Effector memory CD8-positive, alpha-beta T cell (primary cell): ENCODE measurements at regions not wholly inside any gene's neighbourhood (a gene's known extent, or its start where the extent isn't known, plus 50 kb on each side); places are given as distances from the start of the nearest gene placed in this dataset.

ENCODE experiments used
- ATAC-seq: fragments of 150-1000 bp; cut with Tn5 transposase; replicated peaks from 2 replicates; pipeline ENCODE4 v1.10.0; 2021; ENCODE audit warnings: mild to moderate bottlenecking, moderate library complexity
- DNase-seq, 3 experiments: peaks; one replicate each; pipeline ENCODE4 v3.0.0; 2021
- H3K27ac Mint-ChIP-seq, 2 donors: one replicate each; pipeline ENCODE4 v1.8.0; 2022; ENCODE audit warnings: mild to moderate bottlenecking in 2 of 2, mixed read lengths in 2 of 2, moderate library complexity in 2 of 2
- H3K27me3 Mint-ChIP-seq, 2 donors: one replicate each; pipeline ENCODE4 v1.8.0; 2022; ENCODE audit warnings: mixed read lengths in 2 of 2
- H3K36me3 Mint-ChIP-seq: one replicate; pipeline ENCODE4 v1.8.0; 2022; ENCODE audit warnings: mild to moderate bottlenecking, moderate library complexity, mixed read lengths; ENCODE audit not compliant: insufficient read depth
- H3K4me1 Mint-ChIP-seq, 2 donors: one replicate each; pipeline ENCODE4 v1.8.0; 2022; ENCODE audit warnings: low read depth in 2 of 2, mixed read lengths in 2 of 2
- H3K4me3 Mint-ChIP-seq, 2 donors: one replicate each; pipeline ENCODE4 v1.8.0; 2022; ENCODE audit warnings: mild to moderate bottlenecking in 2 of 2, mixed read lengths in 2 of 2, moderate library complexity in 2 of 2
- H3K9me3 Mint-ChIP-seq, 2 donors: one replicate each; pipeline ENCODE4 v1.8.0; 2022; ENCODE audit warnings: mixed read lengths in 2 of 2

DNA sequence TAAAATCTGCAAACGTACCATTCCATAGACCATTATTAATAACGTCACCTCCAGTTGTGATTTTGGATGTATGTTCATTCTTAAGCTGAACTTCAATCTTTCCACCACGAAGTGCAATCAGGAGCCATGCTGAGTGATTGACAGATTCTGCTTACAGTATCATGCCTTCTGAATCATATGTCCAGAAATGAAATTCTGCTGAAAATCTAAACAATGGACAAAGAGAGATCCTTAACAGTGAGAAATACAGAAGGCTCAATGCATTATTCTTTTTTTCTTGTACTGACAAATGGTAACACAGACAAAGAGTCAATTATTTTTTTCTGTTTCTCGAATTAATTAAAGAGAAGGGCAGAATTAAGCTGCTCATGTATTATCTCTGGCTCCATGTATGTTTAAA is 1114.5 kb downstream of the EPHA3 start:
- ATAC-seq (no peak), DNase-seq (no peak)
- Mint-ChIP-seq H3K27ac (no peak overlapping the region), H3K4me3 (no peak overlapping the region), H3K4me1 (no peaks in the 10 kb centered on the region), H3K36me3 (no peaks in the 10 kb centered on the region), H3K9me3 (peaks cover 8 to 16% of the 10 kb centered on the region in 2 donors), H3K27me3 (no peaks in the 10 kb centered on the region)

DNA sequence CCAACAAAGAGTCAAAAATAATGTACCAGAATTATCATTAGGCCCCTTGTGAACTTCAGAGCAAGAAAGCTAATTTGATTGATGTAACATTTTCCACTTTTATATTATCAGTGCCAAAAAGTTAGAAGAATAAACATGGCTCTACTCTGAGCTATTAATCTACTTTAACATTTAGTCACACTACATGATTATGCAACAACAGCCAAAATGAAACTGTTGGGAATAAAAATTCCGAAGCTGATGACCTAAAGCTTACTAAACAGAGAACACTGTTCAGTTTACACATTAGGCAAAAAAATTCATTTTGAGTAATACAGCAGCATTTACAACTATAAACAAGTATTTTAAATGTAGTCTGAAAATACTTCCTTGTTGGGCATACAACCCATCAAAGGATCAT is 1134.1 kb downstream of the EPHA3 start:
- Mint-ChIP-seq H3K9me3 (peaks cover 14 to 15% of the 10 kb centered on the region in 2 donors), H3K4me1 (no peaks in the 10 kb centered on the region), H3K27me3 (no peaks in the 10 kb centered on the region), H3K36me3 (peaks cover 4% of the 10 kb centered on the region), H3K27ac (no peak overlapping the region), H3K4me3 (no peak overlapping the region)
- ATAC-seq, result no peak
- DNase-seq, result no peak

DNA sequence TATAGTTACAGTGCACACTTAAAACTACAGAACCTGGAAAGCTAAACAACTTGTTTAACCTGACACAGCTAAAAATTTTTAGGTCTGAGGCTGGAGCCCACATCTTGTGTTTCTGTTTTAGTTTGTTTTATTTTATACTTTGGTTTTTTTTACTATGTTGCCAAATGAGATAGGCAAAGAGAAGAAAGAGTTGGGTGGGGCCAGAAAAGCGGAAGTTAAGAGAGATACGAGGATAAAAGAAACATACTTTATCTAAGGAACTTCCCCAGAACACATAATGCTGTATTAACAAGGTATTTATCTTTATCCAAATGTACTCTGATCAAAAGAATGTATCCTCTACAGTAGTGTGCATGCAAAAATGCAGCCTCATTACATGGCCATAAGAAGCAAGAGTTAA is 1145.7 kb downstream of the EPHA3 start:
- peaks cover 0 to 4% of the 10 kb centered on the region in 2 donors for H3K9me3 Mint-ChIP-seq
- ATAC-seq, result no peak
- no peaks in the 10 kb centered on the region for H3K27me3 Mint-ChIP-seq

DNA sequence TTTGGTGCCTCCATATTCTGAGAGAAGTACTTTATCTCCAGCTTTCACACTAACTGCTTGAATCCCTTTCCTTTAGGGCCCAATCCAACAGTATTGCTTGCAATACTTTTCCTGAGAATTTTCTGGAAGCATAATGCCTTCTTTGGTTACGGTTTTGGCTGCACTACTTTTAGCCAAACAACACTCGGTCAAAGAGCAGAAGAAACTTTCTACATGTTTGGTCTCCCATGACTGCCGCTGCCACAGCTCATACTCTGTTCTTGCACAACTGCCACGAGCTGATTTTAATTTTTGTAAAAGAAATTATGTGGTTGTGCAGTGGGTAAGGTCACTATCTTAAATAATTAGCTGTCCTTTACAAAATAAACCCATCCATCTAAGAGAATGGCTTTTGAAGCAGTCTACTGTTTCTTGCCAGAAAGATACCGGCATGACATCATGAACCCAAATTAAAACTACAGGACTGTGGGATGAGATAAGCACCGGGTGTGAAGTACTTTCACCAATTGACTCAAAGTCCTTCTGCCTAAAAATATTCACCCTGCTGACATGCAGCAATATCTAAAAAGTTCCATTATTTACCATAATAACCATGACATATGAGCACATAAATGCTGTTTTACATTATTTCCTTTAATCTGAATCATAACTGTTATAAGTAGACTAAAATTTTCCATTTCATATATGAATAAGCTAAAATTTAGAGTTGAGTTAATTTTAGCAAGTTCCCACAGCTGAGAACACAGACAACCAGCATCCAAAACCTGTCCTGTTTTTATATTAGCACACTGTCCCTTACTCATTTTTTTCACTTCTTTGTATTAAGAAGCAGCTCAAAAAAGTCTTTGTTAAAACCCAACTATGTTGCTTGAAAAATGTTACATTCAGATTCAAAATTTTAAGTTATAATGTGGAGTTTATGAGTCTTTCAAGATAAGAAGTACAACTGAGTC is 1154.3 kb downstream of the EPHA3 start:
- DNase-seq (no peak), ATAC-seq (no peak)
- no peaks in the 10 kb centered on the region for H3K36me3 Mint-ChIP-seq
- no peak overlapping the region for H3K27ac Mint-ChIP-seq
- H3K4me1 Mint-ChIP-seq, result no peaks in the 10 kb centered on the region
- peaks cover 12 to 16% of the 10 kb centered on the region in 2 donors for H3K9me3 Mint-ChIP-seq
- no peak overlapping the region for H3K4me3 Mint-ChIP-seq
- H3K27me3 Mint-ChIP-seq, result no peaks in the 10 kb centered on the region

More for the DNA sequence above, 1145.7 kb downstream of the EPHA3 start:
- Mint-ChIP-seq H3K36me3 (no peaks in the 10 kb centered on the region), H3K4me1 (no peaks in the 10 kb centered on the region), H3K4me3 (no peak overlapping the region), H3K27ac (no peak overlapping the region)
- DNase-seq, result no peak
